Anterior cingulate cortex (tissue), 58 donors: ENCODE measurements at regions not wholly inside any gene's neighbourhood (a gene's known extent, or its start where the extent isn't known, plus 50 kb on each side); places are given as distances from the start of the nearest gene placed in this dataset.

Source experiments
- DNase-seq, 58 donors: peaks; one replicate each; lab custom pipeline; 2025; lab: John Stamatoyannopoulos, UW

DNA sequence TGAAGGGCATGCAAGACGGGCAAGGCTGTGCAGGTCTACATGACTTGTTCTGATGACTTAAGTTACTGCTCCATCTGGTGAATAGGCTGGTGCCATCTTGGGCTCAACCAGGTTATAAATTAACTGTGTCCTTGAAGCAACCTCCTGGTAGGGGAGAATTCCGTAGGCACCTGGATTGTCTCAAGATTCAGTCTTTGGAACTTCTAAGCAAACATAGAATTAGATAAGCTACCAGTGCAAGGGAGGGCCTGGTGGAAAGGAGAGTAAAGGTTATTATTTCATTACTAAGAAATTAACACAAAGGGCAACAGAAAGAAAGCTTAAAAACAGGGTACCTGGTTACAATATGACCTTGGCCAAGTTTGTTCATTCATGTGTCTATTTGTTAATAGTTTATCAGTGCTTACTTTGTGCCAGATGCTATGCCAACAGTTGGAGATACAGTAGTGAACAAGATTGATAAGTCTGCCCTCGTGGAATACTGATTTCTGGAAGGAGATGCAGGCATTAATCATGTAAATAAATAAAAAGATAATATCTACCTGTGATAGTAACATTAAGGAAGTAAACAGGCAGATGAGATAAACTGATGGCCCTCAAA, 107.0 kb upstream of the PALS2 start:
- no peak for DNase-seq

DNA sequence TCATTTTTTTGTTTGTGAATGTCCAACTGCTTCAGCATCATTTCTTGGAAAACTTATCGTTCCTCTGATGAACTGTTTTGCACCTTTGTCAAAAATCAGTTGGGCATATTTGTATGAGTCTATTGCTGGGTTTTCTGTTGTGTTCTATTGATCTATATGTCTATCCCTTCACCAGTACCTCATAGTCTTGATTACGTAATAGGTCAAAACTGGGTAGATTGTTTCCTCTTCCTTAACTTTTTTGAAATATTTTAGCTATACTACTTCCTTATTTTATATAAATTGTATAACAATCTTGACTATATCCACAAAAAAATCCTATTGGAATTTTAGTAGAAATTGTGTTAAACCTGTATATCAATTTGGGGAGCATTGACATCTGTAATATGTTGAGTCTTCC, 104.1 kb upstream of the PALS2 start:
- no peak for DNase-seq

DNA sequence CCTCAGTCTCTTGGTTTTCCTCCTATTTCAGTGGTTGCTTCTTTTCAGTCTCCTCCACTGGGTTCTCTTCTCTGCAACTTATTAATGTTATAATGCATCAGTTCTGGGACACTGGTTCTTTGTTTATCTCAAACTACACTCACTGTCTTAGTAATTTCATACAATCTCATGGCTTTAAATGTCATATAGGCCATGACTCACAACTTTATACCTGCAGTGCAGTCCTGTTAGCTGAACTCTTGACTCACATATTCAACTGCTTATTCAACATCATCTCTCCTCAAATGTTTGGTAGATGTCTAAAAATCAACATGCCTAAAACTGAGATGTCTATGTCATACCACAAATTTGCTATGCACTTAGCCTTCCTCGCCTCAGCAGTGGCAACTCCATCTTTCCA, 101.2 kb upstream of the PALS2 start:
- DNase-seq, result no peak

DNA sequence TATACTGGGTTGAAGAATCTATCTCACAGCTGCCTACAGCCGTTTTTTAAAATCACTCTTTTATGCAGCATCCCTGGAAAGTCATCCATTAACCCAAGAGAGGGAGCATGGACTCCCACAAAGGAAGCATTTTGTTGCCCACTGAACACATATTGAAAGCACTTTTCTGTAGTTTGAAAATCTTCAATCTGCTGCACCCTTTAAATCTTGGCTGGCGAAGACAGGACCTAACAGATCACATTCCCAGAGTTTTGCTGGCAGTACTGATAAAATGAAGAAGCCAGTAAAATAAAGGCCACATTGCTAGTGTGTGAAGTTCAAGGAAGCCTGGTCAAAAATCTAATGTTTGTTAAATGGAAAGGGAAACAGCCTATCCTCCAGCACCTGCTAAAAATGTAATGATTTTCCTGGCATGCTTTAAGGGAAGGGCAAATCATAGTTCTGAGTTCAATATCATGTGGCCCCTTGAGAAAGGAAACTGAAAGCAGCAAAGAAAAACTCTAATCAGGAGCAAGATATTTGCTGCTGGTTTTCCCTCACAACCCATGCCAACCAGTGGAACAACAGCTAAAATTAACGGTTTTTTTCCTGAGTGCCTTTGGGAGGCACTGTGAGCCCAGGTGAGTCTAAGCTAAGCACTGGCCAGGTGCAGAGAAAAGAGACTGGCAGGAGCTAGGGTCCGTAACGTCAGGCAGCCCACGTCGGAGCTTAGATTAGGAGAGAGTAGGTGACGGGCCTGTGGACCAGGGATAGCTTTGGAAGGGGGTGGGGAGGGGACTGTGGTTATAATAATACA, 97.9 kb upstream of the PALS2 start:
- DNase-seq, result no peak

DNA sequence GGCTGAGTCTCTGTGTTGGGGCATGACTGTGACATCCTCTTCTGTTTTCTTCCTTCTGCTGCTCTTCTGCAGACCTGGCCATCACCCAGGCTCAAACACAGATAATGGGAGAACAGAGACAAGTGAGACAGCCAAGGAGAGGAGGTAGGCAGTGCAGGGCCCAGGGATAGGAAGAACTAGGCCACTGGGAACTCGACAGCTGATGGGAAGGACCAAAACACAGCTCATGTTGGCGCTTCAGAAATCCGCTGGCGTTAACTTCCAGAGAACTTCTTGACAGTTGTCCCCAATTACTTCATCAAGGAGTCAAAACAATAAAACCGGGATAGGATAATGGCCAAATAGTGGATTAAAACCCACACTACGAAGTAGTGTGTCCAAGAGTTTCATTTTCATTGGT, 97.0 kb upstream of the PALS2 start:
- DNase-seq, result no peak

DNA sequence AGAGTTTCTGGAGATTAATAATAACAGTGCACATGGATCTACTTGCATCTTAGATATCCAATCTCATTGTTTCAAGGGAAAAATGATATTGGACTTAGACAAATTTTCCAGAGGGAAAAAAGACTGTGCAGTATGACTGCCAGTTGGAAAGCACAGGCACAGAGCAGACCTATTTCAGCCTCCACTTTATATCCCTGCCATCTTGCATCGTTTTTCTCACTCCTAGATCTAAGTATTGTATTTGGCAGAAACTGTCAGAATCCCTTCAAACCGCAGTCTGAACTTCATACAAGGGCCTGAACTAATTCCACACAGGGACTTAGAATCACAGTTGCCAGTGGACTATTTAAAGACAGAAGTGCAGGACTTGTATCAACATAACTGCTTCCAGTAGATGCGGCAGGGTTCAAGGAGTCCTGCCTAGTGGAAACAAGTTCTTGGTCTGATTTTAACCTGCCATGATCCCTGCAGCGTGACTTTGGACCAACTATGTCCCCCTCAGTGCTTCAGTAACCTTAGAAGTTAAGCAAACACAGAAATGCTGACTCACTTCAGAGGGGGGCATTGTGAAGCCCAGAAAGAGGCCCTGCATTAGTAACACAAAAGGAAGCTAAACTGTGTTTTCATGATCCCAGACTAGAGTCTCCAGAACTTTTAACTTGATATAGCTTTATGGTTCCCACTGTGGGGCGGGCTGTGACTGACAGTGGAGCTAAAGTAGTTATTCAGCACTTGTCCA, 95.7 kb upstream of the PALS2 start:
- DNase-seq, result peak in 1 of 58 donors; percentile 8

DNA sequence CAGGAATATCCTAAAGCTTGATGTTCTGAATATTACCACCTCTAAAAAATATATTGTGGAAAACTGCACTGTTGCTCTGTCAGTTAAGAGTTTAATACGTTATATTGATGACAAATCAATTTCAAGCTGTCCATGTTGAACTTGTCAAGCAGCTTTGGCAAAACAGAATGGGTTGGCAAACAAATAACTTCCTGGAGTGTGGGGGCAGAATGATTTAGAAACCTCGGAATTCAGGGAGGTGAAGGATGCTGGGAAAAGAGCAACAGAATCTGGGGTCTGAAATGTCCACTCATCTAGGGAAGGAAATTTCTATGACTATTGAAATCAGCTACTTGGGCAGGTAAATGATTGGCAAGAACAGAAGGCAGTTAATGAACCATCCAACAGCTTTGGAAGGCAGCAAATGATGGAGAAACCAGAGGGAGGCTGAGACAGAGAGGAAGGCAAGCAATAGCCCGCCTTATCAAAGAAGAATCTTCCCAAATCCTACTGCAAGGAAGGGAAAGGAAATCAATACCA, 95.1 kb upstream of the PALS2 start:
- DNase-seq, result no peak

DNA sequence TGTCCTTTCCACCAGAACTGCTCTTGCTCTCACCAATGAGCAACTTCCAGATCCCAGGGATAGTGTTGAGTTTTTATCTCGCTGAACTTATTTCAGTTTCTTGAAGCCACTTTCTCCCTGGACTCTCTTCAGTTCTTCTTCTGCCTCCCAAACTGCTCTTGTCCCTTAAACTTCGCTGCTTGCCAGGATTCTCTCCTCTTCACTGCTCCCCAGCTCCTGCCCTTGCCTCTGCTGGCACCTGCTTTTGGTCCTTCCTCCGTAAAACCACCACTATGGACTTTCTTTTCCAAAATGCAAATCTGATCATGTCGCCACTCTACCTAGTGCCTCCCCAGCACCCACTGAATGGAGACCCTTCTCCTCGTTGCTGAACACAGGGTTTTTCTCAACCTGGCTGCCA, 92.8 kb upstream of the PALS2 start:
- DNase-seq, result no peak

DNA sequence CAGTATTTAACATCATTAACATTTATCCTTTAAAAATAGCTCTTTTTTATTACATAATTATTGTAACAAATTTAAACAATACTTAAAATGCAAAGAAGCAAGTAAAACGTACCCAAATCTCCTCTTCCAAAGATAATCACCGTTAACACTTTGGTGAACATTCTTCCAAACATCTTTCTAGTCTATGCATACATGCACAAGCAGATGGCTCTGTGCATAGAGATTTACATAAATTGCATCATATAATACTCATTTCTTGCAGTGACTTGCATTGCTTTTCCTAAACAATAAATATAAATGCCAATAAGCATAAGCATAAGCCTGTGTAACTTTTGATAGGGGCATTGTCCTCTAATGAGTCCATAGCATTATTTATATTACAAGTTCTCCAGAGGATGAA, 89.4 kb upstream of the PALS2 start:
- DNase-seq, result no peak

DNA sequence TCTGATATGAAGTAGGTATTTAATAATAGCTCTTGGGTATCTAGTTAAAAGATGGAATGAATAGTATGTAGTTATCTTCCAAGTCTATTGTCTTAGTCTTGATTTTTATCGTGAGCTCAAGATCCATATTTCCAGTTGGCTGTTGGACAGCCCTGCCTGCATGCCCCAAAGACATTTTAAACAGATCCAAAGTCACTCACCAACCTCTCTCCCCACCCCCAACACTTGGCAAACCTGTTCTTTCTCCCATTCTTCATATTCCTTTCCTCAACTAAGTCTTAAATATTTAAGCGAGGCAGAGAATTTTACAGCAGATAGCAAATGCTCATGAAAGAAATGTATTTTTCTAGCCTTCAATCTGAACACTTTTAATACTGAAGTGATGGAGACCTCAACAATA, 80.7 kb upstream of the PALS2 start:
- no peak for DNase-seq

DNA sequence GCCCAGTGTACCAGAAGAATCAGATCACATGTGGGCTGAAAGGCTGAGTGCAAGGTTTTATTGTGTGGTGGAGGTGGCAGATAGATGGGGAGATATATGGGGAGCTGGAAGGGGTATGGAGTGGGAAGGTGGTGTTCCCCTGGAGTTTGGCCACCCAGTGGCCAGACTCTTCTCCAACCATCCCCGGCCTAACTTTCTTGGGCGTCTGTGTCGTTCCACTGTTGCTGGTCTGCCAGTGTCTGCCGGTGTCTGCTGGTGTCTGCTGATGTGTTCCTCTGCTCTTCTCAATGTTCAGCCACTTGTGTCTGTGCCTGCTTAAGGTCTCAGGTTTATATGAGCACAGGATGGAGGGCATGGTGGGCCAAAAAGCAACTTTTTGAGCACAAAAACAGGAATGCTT, 78.4 kb upstream of the PALS2 start:
- DNase-seq, result no peak

DNA sequence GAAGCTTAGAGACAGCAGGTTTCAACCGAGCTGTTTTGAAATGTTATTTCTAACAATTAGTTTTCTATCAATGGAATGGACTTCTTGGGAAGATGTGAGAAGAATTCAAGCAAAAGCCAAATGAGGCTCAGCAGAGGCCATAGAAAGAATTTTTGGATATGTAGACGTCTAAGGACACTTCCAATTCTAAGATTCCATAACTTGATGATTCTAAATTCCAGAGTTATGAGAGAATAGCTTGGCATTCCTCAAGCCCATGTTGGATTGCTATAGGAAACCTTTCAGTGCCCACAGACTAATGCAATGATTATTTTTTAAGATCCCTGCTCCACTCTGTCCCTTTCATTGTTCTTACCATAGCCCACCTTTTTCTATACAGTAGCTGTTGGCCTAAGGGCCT, 77.2 kb upstream of the PALS2 start:
- no peak for DNase-seq

DNA sequence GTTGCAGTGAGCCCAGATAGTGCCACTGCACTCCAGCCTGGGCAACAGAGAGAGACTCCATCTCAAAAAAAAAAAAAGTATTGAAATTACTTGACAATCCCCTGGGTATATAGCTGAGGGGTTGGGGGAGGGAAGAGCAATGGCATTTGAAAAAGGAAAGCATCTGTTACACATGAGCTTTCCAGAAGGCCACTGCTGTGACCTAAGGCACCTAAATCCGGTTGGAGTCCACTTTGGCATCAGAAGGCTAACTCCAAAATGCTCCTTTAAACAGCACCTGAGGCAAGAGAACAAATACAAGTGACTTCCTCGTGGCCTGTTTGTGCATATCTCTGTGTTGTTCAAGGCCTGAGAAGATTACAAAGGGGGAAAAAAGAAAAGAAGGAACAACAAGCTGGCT, 74.8 kb upstream of the PALS2 start:
- DNase-seq, result no peak

DNA sequence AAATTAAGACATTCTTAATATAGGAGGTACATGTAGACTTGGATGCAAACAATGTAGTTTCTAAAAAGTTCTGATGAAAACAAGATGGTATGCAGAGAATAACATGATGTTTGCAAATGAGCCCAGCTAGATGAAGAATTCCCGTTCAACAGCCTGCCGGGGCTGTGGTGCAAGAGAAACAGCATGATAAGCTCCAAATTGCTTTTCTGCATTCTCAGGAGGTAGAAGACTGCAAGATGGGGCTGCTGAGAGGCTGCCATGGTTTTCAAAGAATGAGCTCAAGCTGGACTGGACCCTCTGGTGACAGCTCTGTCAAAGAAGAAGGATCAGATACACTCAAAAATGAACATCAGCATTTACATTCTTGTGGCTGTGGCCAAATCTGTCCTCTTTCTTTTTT, 73.4 kb upstream of the PALS2 start:
- DNase-seq, result no peak

DNA sequence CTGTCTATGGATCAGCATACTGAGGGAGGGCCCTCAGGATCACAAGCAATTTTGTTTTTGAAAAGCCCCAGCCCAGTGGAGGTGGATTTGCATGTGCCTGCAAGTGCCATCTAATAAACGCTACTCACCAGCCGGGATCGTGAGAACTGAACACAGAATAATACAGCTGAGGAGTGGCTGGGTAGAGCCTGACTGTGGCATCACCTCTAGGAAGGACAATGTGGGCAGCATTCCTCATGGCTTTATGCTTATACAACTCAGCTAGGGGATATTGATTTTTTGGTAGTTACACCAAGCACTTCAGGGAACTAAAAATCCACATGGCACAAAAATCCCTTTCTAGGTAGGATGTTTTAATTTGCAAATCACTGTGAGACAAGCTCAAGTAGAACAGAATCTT, 72.7 kb upstream of the PALS2 start:
- DNase-seq, result no peak

DNA sequence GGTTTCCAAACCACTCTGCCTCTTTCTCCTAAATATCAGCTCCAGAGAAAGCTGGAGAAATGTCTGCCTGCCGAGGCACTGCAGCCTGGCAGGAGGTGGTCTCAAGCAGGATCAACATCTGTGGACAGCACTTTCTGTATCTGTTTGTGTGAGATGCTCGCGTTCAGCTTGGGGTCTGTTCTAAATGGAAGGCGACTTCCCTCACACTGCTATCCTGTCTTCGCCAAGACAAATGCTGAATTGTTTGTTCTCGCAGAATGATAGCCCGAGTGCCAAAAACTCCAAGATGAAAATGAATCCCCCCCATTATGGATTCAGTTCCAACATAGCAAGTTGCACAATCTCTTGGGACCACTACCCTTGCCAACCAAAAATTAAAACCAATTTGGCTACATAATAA, 72.2 kb upstream of the PALS2 start:
- peak in 21 of 58 donors; percentile 3 to 43 (median 13) for DNase-seq

DNA sequence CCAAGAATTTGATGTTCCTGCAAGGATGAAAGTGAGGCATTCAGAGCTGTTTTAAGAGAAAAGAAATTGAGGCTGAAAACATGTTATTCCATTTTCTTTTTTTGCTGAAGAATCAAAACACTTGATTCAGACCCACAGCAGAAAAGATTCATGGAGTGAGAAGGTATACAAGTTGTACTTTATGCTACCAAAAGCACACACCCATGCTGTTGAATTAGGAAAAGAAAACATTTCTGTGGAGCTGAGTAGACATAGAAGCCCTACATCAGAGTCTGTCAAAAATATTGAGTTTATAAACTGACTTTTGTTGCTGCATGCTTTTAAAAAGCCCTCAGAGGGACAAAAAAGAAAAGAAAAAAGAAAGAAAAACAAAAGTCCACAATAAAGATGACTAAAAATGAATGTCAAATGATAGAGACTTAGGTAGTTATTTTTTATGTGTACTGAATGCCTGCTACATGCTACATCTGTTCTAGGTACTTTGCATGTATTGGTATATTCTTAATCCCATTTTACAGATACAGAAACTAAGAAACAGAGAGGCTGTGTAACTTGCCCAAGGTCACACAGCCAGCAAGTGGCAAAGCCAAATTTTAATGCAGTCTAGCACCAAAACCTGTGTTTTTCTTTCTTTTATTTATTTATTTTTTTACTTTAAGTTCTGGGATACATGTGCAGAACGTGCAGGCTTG, 71.7 kb upstream of the PALS2 start:
- no peak for DNase-seq

DNA sequence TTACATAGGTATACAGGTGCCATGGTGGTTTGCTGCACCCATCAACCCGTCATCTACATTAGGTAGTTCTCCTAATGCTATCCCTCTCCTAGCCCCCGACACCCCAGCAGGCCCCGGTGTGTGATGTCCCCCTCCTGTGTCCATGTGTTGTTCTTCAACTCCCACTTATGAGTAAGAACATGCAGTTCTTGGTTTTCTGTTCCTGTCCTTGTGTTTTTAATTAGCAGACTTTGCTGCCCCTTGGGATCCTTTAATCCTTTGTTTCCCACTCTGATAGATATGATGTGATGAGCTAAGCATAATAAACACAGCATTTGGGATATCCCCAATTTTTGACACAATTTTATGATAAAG, 71.1 kb upstream of the PALS2 start:
- DNase-seq, result no peak

DNA sequence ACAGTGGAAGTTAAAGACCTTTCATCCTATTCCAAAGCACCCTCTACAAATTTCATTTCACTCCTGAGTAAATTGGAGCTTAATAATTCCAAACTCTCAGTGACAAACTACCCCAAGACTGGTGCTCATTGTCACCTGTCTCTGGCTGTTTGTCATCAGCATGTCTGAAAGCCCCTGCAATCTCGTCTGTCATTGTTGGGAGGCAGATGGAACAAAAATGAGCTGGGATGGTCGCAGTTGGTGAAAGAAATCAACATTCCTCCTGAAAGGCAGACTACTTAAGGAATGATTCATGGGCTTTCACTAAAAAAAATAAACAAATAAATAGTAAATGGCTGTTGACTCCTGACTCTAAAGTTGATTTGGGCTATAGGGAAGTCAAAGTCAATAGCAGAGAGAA, 69.7 kb upstream of the PALS2 start:
- DNase-seq, result no peak

DNA sequence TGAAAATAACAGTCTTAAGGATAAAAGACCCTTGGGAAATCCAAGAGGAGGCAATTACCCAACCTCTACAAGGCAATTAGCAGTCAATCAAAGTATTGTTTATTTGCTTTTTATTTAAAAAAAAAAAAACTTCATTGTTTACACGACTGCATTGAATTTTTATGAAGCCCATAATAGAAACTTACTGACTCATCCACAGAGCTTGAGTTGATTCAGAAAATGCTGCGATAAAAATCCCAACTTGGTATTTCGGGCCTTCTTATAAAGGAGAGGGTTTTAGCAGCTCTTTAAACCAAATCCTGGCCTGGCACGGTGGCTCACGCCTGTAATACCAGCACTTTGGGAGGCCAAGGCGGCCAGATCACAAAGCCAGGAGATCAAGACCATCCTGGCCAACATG, 69.2 kb upstream of the PALS2 start:
- DNase-seq, result no peak

DNA sequence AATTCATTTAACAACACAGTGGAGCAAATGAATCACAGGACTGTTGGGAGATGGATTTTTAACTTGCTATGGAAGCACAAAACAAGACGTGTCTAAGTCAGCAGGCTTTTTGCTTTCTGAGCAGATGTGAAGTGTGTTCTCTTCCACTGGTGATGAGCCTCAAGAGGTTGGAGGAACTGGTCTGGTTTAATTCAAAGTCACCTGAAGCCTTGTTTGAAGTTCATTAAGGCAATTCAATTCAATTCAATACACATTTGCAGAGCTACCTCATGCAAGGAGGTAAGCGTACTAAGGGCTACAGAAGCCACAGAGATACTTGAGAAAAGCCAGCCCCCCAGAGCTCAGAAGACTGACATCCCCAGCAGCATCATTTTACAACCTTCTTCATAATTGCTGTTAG, 68.4 kb upstream of the PALS2 start:
- DNase-seq, result no peak
